Colonic mucosa (tissue), 4 donors: ENCODE measurements at regions not wholly inside any gene's neighbourhood (a gene's known extent, or its start where the extent isn't known, plus 50 kb on each side); places are given as distances from the start of the nearest gene placed in this dataset.

Experiments used
- DNase-seq: peaks from one replicate; pipeline ENCODE4 v3.0.0-alpha.2; 2020
- H3K27ac ChIP-seq: fragments of 200-600 bp; one replicate; pipeline ENCODE4 v1.8.0; 2021
- H3K27me3 ChIP-seq: fragments of 200-600 bp; one replicate; pipeline ENCODE4 v1.8.0; 2021
- H3K36me3 ChIP-seq: fragments of 200-600 bp; one replicate; pipeline ENCODE4 v1.8.0; 2021
- H3K4me1 ChIP-seq: fragments of 200-600 bp; one replicate; pipeline ENCODE4 v1.8.0; 2021; ENCODE audit warnings: mild to moderate bottlenecking
- H3K4me3 ChIP-seq: fragments of 200-600 bp; one replicate; pipeline ENCODE4 v1.8.0; 2021
- H3K9ac ChIP-seq, 2 donors: one replicate each; pipeline ENCODE4 v1.7.0; 2013; ENCODE audit warnings: control low read depth in 2 of 2, low read depth in 2 of 2, low read length in 2 of 2
- H3K9me3 ChIP-seq: fragments of 200-600 bp; one replicate; pipeline ENCODE4 v1.8.0; 2021
- intact Hi-C: fragments of 100-400 bp; cut with DNase I; formaldehyde crosslinking; loops from one replicate; pipeline ENCODE4 v1.14.1; 2022
- TF ChIP-seq, protein P1 (sequence below): fragments of 200-600 bp; IDR thresholded peaks from one replicate; pipeline ENCODE4 v1.8.0; 2022; ENCODE audit warnings: antibody characterized with exemption, mild to moderate bottlenecking
- donor health status: healthy.
- donor health status: DM: no; HTN: no; CAD: no.
- donor health status: DM: no; HTN: no; CAD: no.

DNA sequence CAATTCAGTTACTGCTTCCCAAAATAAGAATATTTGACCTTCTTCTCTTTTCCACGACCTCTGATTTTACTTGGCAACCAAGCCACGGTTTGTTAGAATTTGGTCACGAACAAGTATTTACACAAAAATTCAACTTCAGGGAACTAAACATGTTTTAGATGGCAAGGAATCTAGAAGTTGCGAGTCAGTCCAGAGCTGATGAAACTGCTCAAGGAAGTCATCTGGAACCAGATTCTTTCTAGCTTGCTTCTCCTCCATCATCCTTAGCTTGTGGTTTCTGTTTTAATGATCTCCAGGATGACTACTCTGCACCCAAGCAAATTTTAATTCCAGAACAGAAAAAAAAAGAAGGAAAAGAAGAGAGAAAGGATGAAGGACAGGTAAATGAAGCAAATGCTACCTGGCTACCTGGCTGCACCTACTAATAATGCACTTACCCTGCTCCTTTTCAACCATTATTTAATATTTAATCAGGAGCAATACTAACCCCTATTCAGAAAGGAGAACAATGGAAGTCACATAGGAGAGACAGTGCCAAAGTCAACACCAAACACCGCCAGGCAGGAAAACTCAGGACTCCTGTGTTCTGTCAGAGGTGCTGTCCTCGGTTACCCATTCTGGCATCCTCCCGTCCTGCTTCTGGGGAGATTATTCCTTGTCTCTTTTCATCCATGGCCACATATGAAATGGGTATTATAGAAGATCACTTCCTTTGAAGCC, 54.2 kb upstream of the RGS7 start:
- H3K27me3 ChIP-seq, result no peaks in the 10 kb centered on the region
- DNase-seq, result no peak
- H3K9me3 ChIP-seq, result no peaks in the 10 kb centered on the region
- H3K27ac ChIP-seq, result no peak overlapping the region
- H3K36me3 ChIP-seq, result no peaks in the 10 kb centered on the region
- H3K4me1 ChIP-seq, result no peaks in the 10 kb centered on the region
- intact Hi-C loops, result no loop called here
- TF ChIP-seq, protein P1, sequence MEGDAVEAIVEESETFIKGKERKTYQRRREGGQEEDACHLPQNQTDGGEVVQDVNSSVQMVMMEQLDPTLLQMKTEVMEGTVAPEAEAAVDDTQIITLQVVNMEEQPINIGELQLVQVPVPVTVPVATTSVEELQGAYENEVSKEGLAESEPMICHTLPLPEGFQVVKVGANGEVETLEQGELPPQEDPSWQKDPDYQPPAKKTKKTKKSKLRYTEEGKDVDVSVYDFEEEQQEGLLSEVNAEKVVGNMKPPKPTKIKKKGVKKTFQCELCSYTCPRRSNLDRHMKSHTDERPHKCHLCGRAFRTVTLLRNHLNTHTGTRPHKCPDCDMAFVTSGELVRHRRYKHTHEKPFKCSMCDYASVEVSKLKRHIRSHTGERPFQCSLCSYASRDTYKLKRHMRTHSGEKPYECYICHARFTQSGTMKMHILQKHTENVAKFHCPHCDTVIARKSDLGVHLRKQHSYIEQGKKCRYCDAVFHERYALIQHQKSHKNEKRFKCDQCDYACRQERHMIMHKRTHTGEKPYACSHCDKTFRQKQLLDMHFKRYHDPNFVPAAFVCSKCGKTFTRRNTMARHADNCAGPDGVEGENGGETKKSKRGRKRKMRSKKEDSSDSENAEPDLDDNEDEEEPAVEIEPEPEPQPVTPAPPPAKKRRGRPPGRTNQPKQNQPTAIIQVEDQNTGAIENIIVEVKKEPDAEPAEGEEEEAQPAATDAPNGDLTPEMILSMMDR, result no peak
- H3K4me3 ChIP-seq, result no peak overlapping the region
- no peak overlapping the region for H3K9ac ChIP-seq

DNA sequence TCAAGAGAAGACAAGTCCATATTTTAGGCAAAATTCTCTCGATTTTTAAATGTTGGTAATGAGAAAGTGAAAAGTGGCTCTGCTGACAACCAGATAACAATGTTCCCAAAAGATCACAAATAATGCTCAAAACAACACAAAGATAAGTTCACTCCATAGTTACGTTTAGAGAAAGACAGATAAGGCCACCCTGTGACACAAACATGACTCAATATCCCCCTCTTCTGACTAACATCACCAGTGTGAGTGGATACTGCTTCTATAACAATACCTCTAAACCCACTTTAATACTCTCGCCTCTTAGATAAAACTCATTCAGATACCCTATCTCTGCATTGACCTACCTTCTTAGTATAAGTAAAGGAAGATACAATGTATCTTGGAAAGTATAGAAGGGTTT, 51.2 kb upstream of the RGS7 start:
- Histone ChIP-seq H3K4me3 (no peak overlapping the region), H3K27ac (no peak overlapping the region), H3K27me3 (no peaks in the 10 kb centered on the region), H3K4me1 (no peaks in the 10 kb centered on the region), H3K9ac (no peak overlapping the region), H3K36me3 (no peaks in the 10 kb centered on the region), H3K9me3 (no peaks in the 10 kb centered on the region)
- DNase-seq, result no peak
- intact Hi-C loops, result no loop called here
- TF ChIP-seq, protein P1, result no peak
